ENCODE measurements at regions not wholly inside any gene's neighbourhood (a gene's known extent, or its start where the extent isn't known, plus 50 kb on each side); places are given as distances from the start of the nearest gene placed in this dataset.

GRCh38 chr4:14496408-14496807, 505.9 kb upstream of the CPEB2 start:
- no peaks in the 10 kb centered on the region for H3K27me3 ChIP-seq
- TF ChIP-seq POLR2A (IDR thresholded peaks at IDR 0.05) = no peak
- H3K9me3 ChIP-seq = no peaks in the 10 kb centered on the region
- no peaks in the 10 kb centered on the region for H3K36me3 ChIP-seq
- no peak for ATAC-seq
- H3K27ac ChIP-seq = no peak overlapping the region
- H3K4me1 ChIP-seq = no peaks in the 10 kb centered on the region
- DNase-seq = no peak
- 91% methylated on average over 1 of the region's 1 CpG for WGBS (ENCODE audit: insufficient coverage, low coverage, low lambda C conversion rate, missing lambda C conversion rate)
- no peak overlapping the region for H3K4me3 ChIP-seq
- intact Hi-C loops (cut with DNase I) = no loop called here

GRCh38 chr4:14496969-14497368, 505.3 kb upstream of the CPEB2 start:
- no peak for TF ChIP-seq POLR2A (IDR thresholded peaks at IDR 0.05)
- TF ChIP-seq CTCF (IDR thresholded peaks at IDR 0.05) = no peak
- Histone ChIP-seq H3K27ac (no peak overlapping the region), H3K9me3 (no peaks in the 10 kb centered on the region), H3K27me3 (no peaks in the 10 kb centered on the region), H3K4me1 (no peaks in the 10 kb centered on the region), H3K4me3 (no peak overlapping the region), H3K36me3 (no peaks in the 10 kb centered on the region)
- DNase-seq (no peak), ATAC-seq (no peak)
- intact Hi-C loops (cut with DNase I) = no loop called here

GRCh38 chr4:14504162-14504561, 498.1 kb upstream of the CPEB2 start:
- intact Hi-C loops (cut with DNase I) = no loop called here
- no peaks in the 10 kb centered on the region for H3K27me3 ChIP-seq
- no peak overlapping the region for H3K27ac ChIP-seq
- ATAC-seq (no peak), DNase-seq (no peak)
- TF ChIP-seq CTCF (IDR thresholded peaks at IDR 0.05) (no peak), POLR2A (IDR thresholded peaks at IDR 0.05) (no peak)
- 36% methylated on average over 2 of the region's 2 CpGs for WGBS (ENCODE audit: insufficient coverage, low coverage, low lambda C conversion rate, missing lambda C conversion rate)
- no peaks in the 10 kb centered on the region for H3K4me1 ChIP-seq
- H3K9me3 ChIP-seq = no peaks in the 10 kb centered on the region
- no peak overlapping the region for H3K4me3 ChIP-seq
- H3K36me3 ChIP-seq = no peaks in the 10 kb centered on the region

GRCh38 chr4:14513471-14513870, 488.8 kb upstream of the CPEB2 start:
- no peak overlapping the region for H3K27ac ChIP-seq
- H3K4me3 ChIP-seq = no peak overlapping the region
- H3K27me3 ChIP-seq = no peaks in the 10 kb centered on the region
- TF ChIP-seq POLR2A (IDR thresholded peaks at IDR 0.05) = no peak
- TF ChIP-seq CTCF (IDR thresholded peaks at IDR 0.05) = no peak
- no peaks in the 10 kb centered on the region for H3K36me3 ChIP-seq
- no peaks in the 10 kb centered on the region for H3K4me1 ChIP-seq
- no peak for ATAC-seq
- DNase-seq = no peak
- 53% methylated on average over 4 of the region's 4 CpGs for WGBS (ENCODE audit: insufficient coverage, low coverage, low lambda C conversion rate, missing lambda C conversion rate)
- no peaks in the 10 kb centered on the region for H3K9me3 ChIP-seq
- intact Hi-C loops (cut with DNase I) = no loop called here

GRCh38 chr4:14515556-14515955, 486.7 kb upstream of the CPEB2 start:
- Histone ChIP-seq H3K36me3 (no peaks in the 10 kb centered on the region), H3K27me3 (no peaks in the 10 kb centered on the region), H3K9me3 (no peaks in the 10 kb centered on the region), H3K4me3 (no peak overlapping the region), H3K27ac (no peak overlapping the region), H3K4me1 (no peaks in the 10 kb centered on the region)
- no peak for TF ChIP-seq CTCF (IDR thresholded peaks at IDR 0.05)
- no peak for TF ChIP-seq POLR2A (IDR thresholded peaks at IDR 0.05)
- intact Hi-C loops (cut with DNase I) = no loop called here
- ATAC-seq (no peak), DNase-seq (no peak)
- 59% methylated on average over 2 of the region's 2 CpGs for WGBS (ENCODE audit: insufficient coverage, low coverage, low lambda C conversion rate, missing lambda C conversion rate)
